Chondrocyte (in vitro differentiated cells): ENCODE measurements at regions not wholly inside any gene's neighbourhood (a gene's known extent, or its start where the extent isn't known, plus 50 kb on each side); places are given as distances from the start of the nearest gene placed in this dataset.
"Not testable (repeated sequence)": the region's sequence is repeated elsewhere in the genome, so short reads cannot be mapped to it uniquely, and the experiment has no call there.

ENCODE experiments used
- DNase-seq: peaks from one replicate; pipeline ENCODE4 v3.0.0; 2021; ENCODE audit warnings: mixed read lengths, low spot score
- H3K27ac Mint-ChIP-seq: one replicate; pipeline ENCODE4 v1.8.0; 2021; ENCODE audit warnings: mild to moderate bottlenecking, moderate library complexity, mixed read lengths; ENCODE audit not compliant: unreplicated experiment
- H3K27me3 Mint-ChIP-seq: 2 replicates; pipeline ENCODE4 v1.8.0; 2021; ENCODE audit warnings: low read depth, mixed read lengths
- H3K36me3 Mint-ChIP-seq: 2 replicates; pipeline ENCODE4 v1.8.0; 2021; ENCODE audit warnings: low read depth, mixed read lengths
- H3K4me1 Mint-ChIP-seq: 2 replicates; pipeline ENCODE4 v1.8.0; 2021; ENCODE audit warnings: low read depth, mild to moderate bottlenecking, mixed read lengths
- H3K4me3 Mint-ChIP-seq: one replicate; pipeline ENCODE4 v1.8.0; 2021; ENCODE audit warnings: mild to moderate bottlenecking, moderate library complexity, mixed read lengths; ENCODE audit not compliant: unreplicated experiment
- H3K9me3 Mint-ChIP-seq: 2 replicates; pipeline ENCODE4 v1.8.0; 2021; ENCODE audit warnings: low read depth, mixed read lengths
- CTCF ChIP-seq: fragments of 200-600 bp; sonication (generic); IDR thresholded peaks from 2 replicates; pipeline ENCODE4 v1.5.0; 2021; ENCODE audit warnings: antibody characterized with exemption, mild to moderate bottlenecking, moderate library complexity

GRCh38 chr15:53910236-53910849 lies 67.9 kb upstream of the UNC13C start:
- DNase-seq: no peak
- TF ChIP-seq CTCF: no peak
- Mint-ChIP-seq H3K36me3 (no peaks in the 10 kb centered on the region), H3K9me3 (no peaks in the 10 kb centered on the region), H3K4me3 (no peak overlapping the region), H3K27me3 (no peaks in the 10 kb centered on the region), H3K27ac (no peak overlapping the region), H3K4me1 (no peaks in the 10 kb centered on the region)

- Mint-ChIP-seq H3K27me3 (peaks cover 5% of the 10 kb centered on the region), H3K9me3 (no peaks in the 10 kb centered on the region)
These were observed 75.1 kb upstream of the UNC13C start for GRCh38 chr15:53903129-53903528.

GRCh38 chr15:53893468-53893867 lies 84.8 kb upstream of the UNC13C start:
- H3K9me3 Mint-ChIP-seq: peaks cover 14% of the 10 kb centered on the region
- H3K36me3 Mint-ChIP-seq, DNase-seq, H3K4me3 Mint-ChIP-seq, H3K27me3 Mint-ChIP-seq, H3K4me1 Mint-ChIP-seq, H3K27ac Mint-ChIP-seq: not testable (repeated sequence)

More at GRCh38 chr15:53903129-53903528, 75.1 kb upstream of the UNC13C start:
- no peaks in the 10 kb centered on the region for H3K4me1 Mint-ChIP-seq
- no peak overlapping the region for H3K4me3 Mint-ChIP-seq
- H3K36me3 Mint-ChIP-seq: no peaks in the 10 kb centered on the region
- no peak for DNase-seq
- no peak for TF ChIP-seq CTCF
- H3K27ac Mint-ChIP-seq: no peak overlapping the region

- H3K4me3 Mint-ChIP-seq, H3K36me3 Mint-ChIP-seq, DNase-seq, H3K4me1 Mint-ChIP-seq, H3K27ac Mint-ChIP-seq, H3K27me3 Mint-ChIP-seq: not testable (repeated sequence)
- peaks cover 16% of the 10 kb centered on the region for H3K9me3 Mint-ChIP-seq
- TF ChIP-seq CTCF: peak; percentile 49
These were observed 86.4 kb upstream of the UNC13C start for GRCh38 chr15:53891862-53892261.

GRCh38 chr15:53884441-53884840 lies 93.8 kb upstream of the UNC13C start:
- peaks cover 4% of the 10 kb centered on the region for H3K4me1 Mint-ChIP-seq
- H3K4me3 Mint-ChIP-seq: no peak overlapping the region
- DNase-seq: no peak
- H3K36me3 Mint-ChIP-seq: no peaks in the 10 kb centered on the region
- H3K27me3 Mint-ChIP-seq: no peaks in the 10 kb centered on the region
- no peak for TF ChIP-seq CTCF
- H3K27ac Mint-ChIP-seq: no peak overlapping the region
- H3K9me3 Mint-ChIP-seq: peaks cover 3% of the 10 kb centered on the region

GRCh38 chr15:53882311-53882710 lies 95.9 kb upstream of the UNC13C start:
- TF ChIP-seq CTCF: no peak
- DNase-seq: no peak
- Mint-ChIP-seq H3K27ac (no peak overlapping the region), H3K36me3 (no peaks in the 10 kb centered on the region), H3K27me3 (no peaks in the 10 kb centered on the region), H3K4me3 (no peak overlapping the region), H3K4me1 (peaks cover 4% of the 10 kb centered on the region), H3K9me3 (no peaks in the 10 kb centered on the region)
